Liver (tissue), 8 donors: ENCODE measurements at regions not wholly inside any gene's neighbourhood (a gene's known extent, or its start where the extent isn't known, plus 50 kb on each side); places are given as distances from the start of the nearest gene placed in this dataset.

Experiments
- DNase-seq: peaks from one replicate; pipeline ENCODE4 v3.0.0-alpha.2; 2017; ENCODE audit warnings: low spot score
- H3K27ac ChIP-seq, 2 donors: one replicate each; pipeline ENCODE4 v1.7.0; 2013; ENCODE audit warnings: inconsistent platforms in 2 of 2, low read length in 2 of 2, control low read depth in 1 of 2, low read depth in 1 of 2, mild to moderate bottlenecking in 1 of 2
- H3K27me3 ChIP-seq, 4 donors: one replicate each; pipeline versions ENCODE4 v1.6.1 to v1.7.0; 2013; ENCODE audit warnings: low read length in 3 of 4, inconsistent platforms in 1 of 4, mild to moderate bottlenecking in 1 of 4, moderate library complexity in 1 of 4; ENCODE audit not compliant: control insufficient read depth in 4 of 4, insufficient read depth in 4 of 4
- H3K36me3 ChIP-seq, 4 donors: one replicate each; pipeline versions ENCODE4 v1.6.1 to v1.7.0; 2013; ENCODE audit warnings: low read length in 3 of 4, mild to moderate bottlenecking in 3 of 4, low read depth in 1 of 4, moderate library complexity in 1 of 4; ENCODE audit not compliant: control insufficient read depth in 4 of 4, insufficient read depth in 3 of 4
- H3K4me1 ChIP-seq, 4 donors: one replicate each; pipeline versions ENCODE4 v1.6.1 to v1.7.0; 2013; ENCODE audit warnings: low read length in 3 of 4, mild to moderate bottlenecking in 3 of 4, moderate library complexity in 1 of 4; ENCODE audit not compliant: control insufficient read depth in 4 of 4, insufficient read depth in 4 of 4
- H3K4me3 ChIP-seq, 3 donors: one replicate each; pipeline versions ENCODE4 v1.6.1 to v1.7.0; 2013; ENCODE audit warnings: low read length in 3 of 3, control low read depth in 1 of 3, low read depth in 1 of 3, mild to moderate bottlenecking in 1 of 3
- H3K9ac ChIP-seq, 2 donors: one replicate each; pipeline ENCODE4 v1.7.0; 2013; ENCODE audit warnings: low read length in 2 of 2, mild to moderate bottlenecking in 2 of 2, moderate library complexity in 2 of 2, control low read depth in 1 of 2, low read depth in 1 of 2
- H3K9me3 ChIP-seq, 4 donors: one replicate each; pipeline versions ENCODE4 v1.6.1 to v1.7.0; 2013; ENCODE audit warnings: low read length in 3 of 4; ENCODE audit not compliant: control insufficient read depth in 4 of 4
- ATF3 ChIP-seq: IDR thresholded peaks from 2 replicates; pipeline ENCODE4 v1.6.1; 2016; ENCODE audit warnings: antibody characterized with exemption
- CTCF ChIP-seq: fragments of 150-350 bp; IDR thresholded peaks from 2 replicates; pipeline ENCODE4 v1.5.1; 2017; ENCODE audit warnings: improper control_type of control experiment, low read depth, low read length; ENCODE audit not compliant: missing input control
- EGR1 ChIP-seq, 2 donors: IDR thresholded peaks; 2 replicates each; pipeline ENCODE4 v1.6.1; 2016 to 2018; ENCODE audit warnings: antibody characterized with exemption in 2 of 2, low read depth in 2 of 2
- FOXA1 ChIP-seq: IDR thresholded peaks from 2 replicates; pipeline ENCODE4 v1.6.1; 2016; ENCODE audit warnings: antibody characterized with exemption
- FOXA2 ChIP-seq: IDR thresholded peaks from 2 replicates; pipeline ENCODE4 v1.6.1; 2016; ENCODE audit warnings: antibody characterized with exemption
- GABPA ChIP-seq, 2 donors: IDR thresholded peaks in 1 of 2; conservative IDR thresholded peaks in 1 of 2; 2 replicates each; pipeline ENCODE4 v1.6.1; 2016; ENCODE audit warnings: antibody characterized with exemption in 2 of 2, mild to moderate bottlenecking in 1 of 2, moderate library complexity in 1 of 2
- HNF4A ChIP-seq, 2 donors: conservative IDR thresholded peaks; 2 replicates each; pipeline ENCODE4 v1.6.1; 2016; ENCODE audit warnings: antibody characterized with exemption in 2 of 2, mild to moderate bottlenecking in 2 of 2
- HNF4G ChIP-seq: IDR thresholded peaks from 2 replicates; pipeline ENCODE4 v1.6.1; 2016; ENCODE audit warnings: antibody characterized with exemption
- JUND ChIP-seq, 2 donors: IDR thresholded peaks; 2 replicates each; pipeline ENCODE4 v1.6.1; 2016; ENCODE audit warnings: antibody characterized with exemption in 2 of 2
- MAX ChIP-seq: IDR thresholded peaks from 2 replicates; pipeline ENCODE4 v1.6.1; 2016; ENCODE audit warnings: antibody characterized with exemption
- NR2F2 ChIP-seq: IDR thresholded peaks from 2 replicates; pipeline ENCODE4 v1.6.1; 2016; ENCODE audit warnings: antibody characterized with exemption
- RAD21 ChIP-seq, 2 donors: IDR thresholded peaks; 2 replicates each; pipeline ENCODE4 v1.6.1; 2016; ENCODE audit warnings: antibody characterized with exemption in 2 of 2, mild to moderate bottlenecking in 2 of 2
- REST ChIP-seq: IDR thresholded peaks from 2 replicates; pipeline ENCODE4 v1.6.1; 2016; ENCODE audit warnings: antibody characterized with exemption, mild to moderate bottlenecking
- RXRA ChIP-seq, 2 donors: IDR thresholded peaks; 2 replicates each; pipeline ENCODE4 v1.6.1; 2017 to 2018; ENCODE audit warnings: antibody characterized with exemption in 2 of 2, mild to moderate bottlenecking in 1 of 2
- SP1 ChIP-seq: IDR thresholded peaks from 2 replicates; pipeline ENCODE4 v1.6.1; 2018; ENCODE audit warnings: antibody characterized with exemption, mild to moderate bottlenecking
- TAF1 ChIP-seq: conservative IDR thresholded peaks from 2 replicates; pipeline ENCODE4 v1.6.1; 2016; ENCODE audit warnings: antibody characterized with exemption, mild to moderate bottlenecking
- YY1 ChIP-seq: IDR thresholded peaks from 2 replicates; pipeline ENCODE4 v1.6.1; 2016; ENCODE audit warnings: antibody characterized with exemption, mild to moderate bottlenecking
- ZBTB33 ChIP-seq: IDR thresholded peaks from 2 replicates; pipeline ENCODE4 v1.6.1; 2016; ENCODE audit warnings: antibody characterized with exemption
- WGBS: extraction: QIAGEN DNeasy Blood & Tissue Kit; methylation state at CpG from one replicate; pipeline ENCODE4 v1.1.7; 2013; 5-methylcytosine and 5-hydroxymethylcytosine counted together
- donor health status: healthy.
- donor health status: healthy.
- donor health status: healthy.
- donor health status: healthy.
- donor health status: healthy.

GRCh38 chr11:19311308-19312030 lies 70.7 kb upstream of the E2F8 start:
- peaks cover 0 to 4% (median 0%) of the 10 kb centered on the region in 4 donors for H3K4me1 ChIP-seq
- TF ChIP-seq FOXA2 (no peak), CTCF (peak; percentile 86), JUND (IDR thresholded peaks at IDR 0.05) (no peak), RAD21 (IDR thresholded peaks at IDR 0.05) (peak; percentile 89 to 94)
- peak; percentile 73 for DNase-seq
- no peaks in the 10 kb centered on the region for H3K36me3 ChIP-seq
- WGBS: 32% methylated on average over 3 of the region's 3 CpGs
- H3K27ac ChIP-seq: no peak overlapping the region
- no peaks in the 10 kb centered on the region for H3K9me3 ChIP-seq
- H3K9ac ChIP-seq: no peak overlapping the region
- no peak overlapping the region for H3K4me3 ChIP-seq
- H3K27me3 ChIP-seq: no peaks in the 10 kb centered on the region

GRCh38 chr11:19307498-19307897 lies 66.8 kb upstream of the E2F8 start:
- Histone ChIP-seq H3K9me3 (no peaks in the 10 kb centered on the region), H3K4me3 (no peak overlapping the region), H3K27me3 (no peaks in the 10 kb centered on the region), H3K36me3 (no peaks in the 10 kb centered on the region), H3K4me1 (peaks cover 0 to 4% (median 0%) of the 10 kb centered on the region in 4 donors), H3K9ac (no peak overlapping the region), H3K27ac (no peak overlapping the region)
- WGBS: 46% methylated on average over 6 of the region's 6 CpGs
- DNase-seq: no peak
- TF ChIP-seq CTCF: no peak
- TF ChIP-seq MAX: no peak
- TF ChIP-seq ZBTB33: no peak
- no peak for TF ChIP-seq RAD21 (IDR thresholded peaks at IDR 0.05)
- no peak for TF ChIP-seq NR2F2
- no peak for TF ChIP-seq GABPA (IDR thresholded peaks at IDR 0.05 in 1 of 2, conservative IDR thresholded peaks at IDR 0.05 in 1 of 2)
- TF ChIP-seq EGR1 (IDR thresholded peaks at IDR 0.05; ENCODE audit: low read depth in 2 of 2): no peak
- no peak for TF ChIP-seq REST
- no peak for TF ChIP-seq JUND (IDR thresholded peaks at IDR 0.05)
- no peak for TF ChIP-seq YY1
- no peak for TF ChIP-seq ATF3
- TF ChIP-seq FOXA2: no peak
- no peak for TF ChIP-seq FOXA1
- TF ChIP-seq TAF1: no peak
- TF ChIP-seq SP1: no peak
- TF ChIP-seq RXRA (IDR thresholded peaks at IDR 0.05): no peak
- no peak for TF ChIP-seq HNF4G
- TF ChIP-seq HNF4A (conservative IDR thresholded peaks at IDR 0.05): no peak
